HG02571 (cell line): ENCODE measurements at regions not wholly inside any gene's neighbourhood (a gene's known extent, or its start where the extent isn't known, plus 50 kb on each side); places are given as distances from the start of the nearest gene placed in this dataset.
A peak's percentile ranks its signal among the peaks of the same experiment; 100 is the strongest.

ENCODE experiments used
- ATAC-seq: cut with Tn5 transposase; IDR thresholded peaks from one replicate; pipeline ENCODE4 v1.9.1; 2021; ENCODE audit warnings: mild to moderate bottlenecking, moderate library complexity; ENCODE audit not compliant: unreplicated experiment

DNA sequence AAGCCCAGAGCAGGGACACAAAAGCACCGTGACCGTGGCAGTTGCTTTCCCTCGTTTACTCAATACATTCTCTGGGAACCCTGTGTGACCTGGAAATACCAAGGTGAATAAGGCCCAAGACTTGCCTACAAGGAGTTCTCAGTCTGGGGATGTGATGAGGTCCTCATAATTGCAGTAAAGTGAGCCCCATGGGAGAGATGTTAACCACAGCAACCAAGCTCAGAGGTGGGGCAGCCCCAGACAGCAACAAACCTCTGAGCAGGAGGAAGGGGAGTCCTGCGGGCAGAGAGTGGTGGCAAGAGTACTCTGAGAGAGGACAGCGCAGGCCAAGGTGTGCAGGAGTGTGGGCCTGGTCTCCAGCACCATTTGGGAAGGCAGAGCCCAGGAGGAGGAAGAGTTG lies 91.6 kb downstream of the TTC32 start:
- ATAC-seq: no peak

- no peak for ATAC-seq
Measured at GRCh38 chr2:19809206-19809605, 92.6 kb downstream of the TTC32 start.

DNA sequence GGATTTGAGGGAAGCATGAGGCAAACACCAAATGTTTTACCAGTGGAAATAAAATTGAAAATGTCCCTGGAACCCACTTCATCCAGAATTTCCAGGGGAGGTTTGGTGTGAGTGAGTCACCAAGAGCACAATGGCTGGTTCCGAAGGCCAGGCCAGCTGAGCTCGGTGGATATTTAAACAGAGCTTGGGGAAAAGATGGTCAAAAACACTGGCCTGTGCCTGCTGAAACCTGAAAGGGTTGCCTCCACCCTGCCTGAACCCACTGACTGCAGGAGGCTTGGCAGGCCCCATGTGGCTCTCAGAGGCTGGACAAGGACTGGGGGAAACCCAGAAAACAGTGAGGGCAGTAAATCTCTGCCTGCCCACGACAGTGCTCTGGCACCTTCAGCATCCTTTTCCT lies 93.9 kb downstream of the TTC32 start:
- no peak for ATAC-seq

DNA sequence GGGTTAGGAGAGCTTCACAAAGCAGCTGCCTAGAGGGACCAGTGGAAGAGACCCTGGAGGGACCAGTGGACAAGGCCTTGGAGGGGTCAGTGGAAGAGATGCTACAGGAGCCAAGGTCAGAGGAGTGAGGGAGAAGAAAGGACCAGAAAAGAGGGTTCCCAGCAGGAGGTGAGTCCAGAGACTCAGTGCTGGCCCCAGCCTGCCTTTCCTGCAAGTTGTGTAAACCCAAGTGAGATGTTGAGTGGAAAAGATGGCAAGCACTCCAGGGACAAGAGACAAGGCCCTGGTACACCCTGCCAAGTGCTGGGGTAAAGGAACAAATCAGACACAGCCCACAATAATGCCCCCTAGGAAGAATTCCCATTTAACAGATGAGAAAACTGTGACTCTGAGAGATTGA lies 94.4 kb downstream of the TTC32 start:
- no peak for ATAC-seq

DNA sequence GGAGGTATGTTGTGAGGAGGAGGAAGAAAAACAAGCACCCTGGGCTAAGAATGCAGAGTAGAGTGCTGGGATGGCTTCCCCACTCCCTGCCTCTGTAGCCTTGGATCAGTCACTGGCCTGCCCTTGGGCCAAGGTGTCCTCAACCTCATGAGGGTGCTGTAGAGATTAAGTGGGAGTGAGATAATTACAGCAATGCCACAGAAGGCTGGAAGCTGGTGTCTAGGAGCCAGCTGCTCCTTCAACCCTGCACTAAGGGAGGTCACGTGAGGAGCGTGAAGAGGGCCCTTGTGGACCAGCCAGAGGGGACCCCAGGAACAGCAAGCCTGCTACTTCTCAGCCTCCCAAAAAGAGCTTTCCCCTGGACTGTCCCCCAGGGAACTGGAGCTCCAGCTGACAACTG lies 95.2 kb downstream of the TTC32 start:
- no peak for ATAC-seq

- ATAC-seq: no peak
Measured at GRCh38 chr2:19806131-19806530, 95.7 kb downstream of the TTC32 start.

DNA sequence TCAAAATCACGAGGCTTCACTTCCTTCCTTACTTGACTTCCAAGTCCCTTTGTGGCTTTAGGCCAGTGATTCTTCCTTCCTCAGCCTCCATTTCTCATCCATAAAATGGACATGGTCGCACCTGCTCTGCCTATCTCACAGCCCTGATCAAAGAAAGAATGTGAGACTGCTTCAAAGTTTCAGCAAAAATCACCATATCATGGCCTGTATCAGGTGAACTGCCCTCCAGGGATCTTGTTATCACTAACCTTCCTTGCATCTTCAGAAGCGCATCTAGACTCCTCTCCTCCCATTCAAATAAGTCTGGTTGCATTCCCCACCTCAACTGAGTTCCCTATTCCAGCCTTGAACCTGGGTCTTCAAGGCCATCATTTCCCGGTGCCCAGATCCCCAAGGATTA lies 96.5 kb downstream of the TTC32 start:
- no peak for ATAC-seq

DNA sequence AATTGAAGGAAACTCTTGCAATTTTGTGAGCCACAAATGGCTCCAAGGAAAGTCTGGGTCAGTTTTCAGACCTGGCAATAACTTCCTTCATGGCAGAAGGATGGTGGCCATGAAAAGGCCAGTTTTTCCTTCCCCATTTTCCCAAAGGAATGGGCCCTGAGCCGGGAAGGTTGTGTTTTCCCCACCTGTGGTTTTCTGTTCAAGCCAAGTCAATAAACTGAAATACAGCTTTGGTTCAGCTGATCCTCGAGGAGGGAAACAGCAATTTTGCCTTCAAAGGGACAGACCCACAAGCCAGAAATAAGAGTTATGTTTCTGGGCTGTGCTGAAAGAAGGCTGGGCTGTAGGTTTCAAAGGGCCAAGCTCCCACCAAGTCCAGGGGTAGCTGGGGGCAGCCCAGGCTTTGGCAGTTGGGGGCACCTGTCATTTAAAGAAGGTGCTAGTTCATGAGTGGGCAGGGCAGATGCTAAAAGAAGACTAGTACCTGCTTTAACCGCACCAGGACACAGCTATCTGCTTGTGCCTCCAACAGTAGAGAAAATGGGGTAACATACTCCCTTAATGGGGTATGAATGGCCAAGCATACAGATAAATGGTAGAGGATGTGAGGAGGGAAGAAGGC lies 97.0 kb downstream of the TTC32 start:
- ATAC-seq: no peak

GRCh38 chr2:19802086-19802841 lies 99.5 kb downstream of the TTC32 start:
- ATAC-seq: no peak

DNA sequence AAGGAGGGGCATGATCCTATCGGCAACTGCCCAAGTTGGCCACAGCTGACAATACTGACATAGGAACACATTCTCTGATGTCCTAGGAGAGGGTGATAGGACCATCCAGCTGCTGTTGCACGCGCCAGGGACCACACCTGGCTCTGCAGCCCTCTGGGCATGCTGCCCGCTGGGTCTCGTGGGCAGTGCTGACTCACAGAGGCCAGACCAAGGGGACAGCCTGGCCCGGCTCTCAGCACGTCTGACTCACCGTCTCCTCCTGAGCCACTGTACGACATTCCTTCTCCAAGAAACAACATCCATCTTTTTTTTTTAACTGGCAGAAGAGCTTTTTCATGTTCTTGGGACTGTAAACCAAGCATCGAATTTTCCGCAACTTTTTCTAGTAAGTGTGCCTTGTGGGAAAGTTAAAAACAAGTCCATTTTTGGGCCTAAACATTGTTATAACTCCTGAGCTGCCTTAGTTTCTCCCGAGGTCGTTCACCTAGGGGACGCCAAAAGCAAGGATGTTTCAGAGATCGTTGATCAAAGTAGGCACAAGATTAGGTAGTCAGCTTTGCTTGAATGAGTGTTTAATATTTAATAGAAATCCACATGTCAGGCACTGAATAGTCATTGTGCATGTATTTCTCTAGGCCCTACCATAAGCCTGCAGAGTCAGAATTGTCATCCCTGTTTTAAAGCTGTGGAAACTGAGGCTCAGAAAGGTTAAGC lies 100.3 kb downstream of the TTC32 start:
- no peak for ATAC-seq

DNA sequence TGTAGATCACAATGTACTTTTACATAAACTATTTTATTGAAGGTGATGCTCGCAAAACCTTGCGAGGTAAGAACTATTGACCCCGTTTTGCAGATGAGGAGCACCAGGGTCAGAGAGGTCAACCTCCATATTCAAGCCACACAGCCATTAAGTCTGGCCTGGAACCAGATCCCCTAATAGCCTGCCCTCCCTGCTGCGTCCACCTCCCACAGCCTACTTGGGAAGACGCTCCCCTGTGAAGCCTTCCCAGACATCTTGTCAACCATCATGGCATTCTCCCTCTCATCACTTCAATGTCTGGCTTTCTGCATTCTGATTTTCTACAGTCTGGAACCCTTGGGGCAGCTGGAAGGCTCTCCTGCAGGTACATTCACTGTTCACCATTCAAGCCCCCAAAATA lies 101.0 kb downstream of the TTC32 start:
- no peak for ATAC-seq

GRCh38 chr2:19799881-19800780 lies 101.7 kb downstream of the TTC32 start:
- ATAC-seq: no peak

GRCh38 chr2:19797871-19798270 lies 103.9 kb downstream of the TTC32 start:
- no peak for ATAC-seq

GRCh38 chr2:19797243-19797810 lies 104.5 kb downstream of the TTC32 start:
- no peak for ATAC-seq

DNA sequence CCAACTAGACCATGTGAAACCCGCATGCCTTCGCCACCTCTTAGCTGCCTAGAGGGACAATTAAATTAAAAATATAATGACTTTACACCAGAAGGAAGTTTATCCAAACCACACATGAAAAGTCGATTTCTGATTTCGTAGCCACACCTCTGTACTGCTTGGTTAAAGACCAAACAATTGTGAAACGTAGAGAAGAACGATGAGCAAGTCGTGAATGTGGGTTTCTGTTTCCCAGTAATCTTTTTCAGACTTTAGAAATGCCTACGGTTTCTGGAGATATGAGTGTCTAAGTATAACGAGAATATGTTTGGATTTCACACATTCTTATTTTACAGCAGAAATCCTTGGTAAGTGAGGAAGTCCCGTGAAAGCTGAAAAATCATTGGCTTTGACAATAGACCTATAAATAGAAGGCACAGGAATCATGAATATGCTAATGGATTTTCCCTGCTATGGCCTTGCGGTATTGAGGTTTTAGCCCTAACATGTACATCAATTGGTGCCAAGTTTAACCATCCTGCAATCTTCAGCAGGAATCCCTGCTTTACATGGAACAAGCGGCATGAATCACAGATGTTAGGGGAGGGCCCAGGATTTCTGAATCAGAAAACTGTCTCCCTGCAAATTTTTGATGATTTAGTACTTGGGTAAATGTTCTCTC lies 105.6 kb downstream of the TTC32 start:
- ATAC-seq: no peak

- no peak for ATAC-seq
Measured at GRCh38 chr2:19793132-19793750, 108.5 kb downstream of the TTC32 start.

DNA sequence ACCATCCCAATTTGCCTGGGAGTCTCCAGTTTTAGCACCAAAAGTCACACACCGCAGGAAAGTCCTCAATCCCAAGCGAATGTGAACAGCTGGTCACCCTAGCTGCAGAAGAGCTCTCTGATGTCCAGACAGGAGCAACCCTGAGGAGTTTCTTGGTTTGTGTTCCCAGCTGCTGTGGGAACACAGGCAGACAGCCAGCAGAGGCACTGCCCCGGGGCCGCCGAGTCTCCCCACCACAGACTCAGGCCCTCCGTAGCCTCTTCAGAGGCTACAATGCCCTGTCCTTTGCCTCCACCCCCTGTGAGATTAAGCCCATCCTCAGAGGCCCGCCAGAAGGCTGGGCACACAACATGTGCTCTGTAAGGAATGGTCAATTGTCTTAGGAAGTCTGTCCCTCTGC lies 111.5 kb downstream of the TTC32 start:
- no peak for ATAC-seq

DNA sequence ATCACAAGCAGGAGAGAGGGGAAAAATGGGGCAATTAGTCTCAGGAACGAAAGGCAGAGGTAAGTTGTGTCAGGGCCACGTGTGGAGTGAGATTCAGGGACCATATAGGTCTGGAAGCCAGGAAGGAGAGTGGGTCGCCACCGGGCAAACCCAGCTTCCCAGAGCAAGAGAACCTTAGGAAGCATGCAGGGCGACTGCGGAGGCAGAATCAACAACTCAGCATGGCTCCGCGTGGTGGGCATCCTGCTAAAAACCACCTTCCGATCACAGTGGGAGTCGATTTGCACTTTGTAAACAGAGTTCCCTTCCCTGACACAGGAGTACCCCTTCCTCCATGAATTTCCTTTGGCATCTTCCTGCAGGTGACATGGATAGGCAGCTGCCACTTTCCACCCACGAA lies 114.6 kb downstream of the TTC32 start:
- no peak for ATAC-seq

- peak; percentile 52 for ATAC-seq
Measured at GRCh38 chr2:19786408-19787058, 115.2 kb downstream of the TTC32 start.
